H1 (cell line): ENCODE measurements at regions not wholly inside any gene's neighbourhood (a gene's known extent, or its start where the extent isn't known, plus 50 kb on each side); places are given as distances from the start of the nearest gene placed in this dataset.
A peak's percentile ranks its signal among the peaks of the same experiment; 100 is the strongest.

Source experiments
- CTCF ChIA-PET: fragments of 300-600 bp; sonication (Branson Sonifier 250); formaldehyde crosslinking; loops from one replicate; lab custom pipeline; 2021; ENCODE audit not compliant: partially characterized antibody; lab: Charles Lee
- POLR2A ChIA-PET: fragments of 300-600 bp; sonication (Branson Sonifier 250); formaldehyde crosslinking; loops from one replicate; lab custom pipeline; 2021; ENCODE audit warnings: inconsistent platforms; ENCODE audit not compliant: partially characterized antibody; lab: Charles Lee
- DNase-seq, 2 experiments: peaks; one replicate each; pipeline versions ENCODE4 v3.0.0 to v3.0.0-alpha.2; 2010 to 2022; ENCODE audit warnings: low spot score in 2 of 2, low read depth in 1 of 2, mixed read lengths in 1 of 2
- FAIRE-seq: peaks from 2 replicates; lab custom pipeline; 2011; peaks lifted over from hg19 to GRCh38; lab: Jason Lieb, UNC
- H2AFZ ChIP-seq: 2 replicates; pipeline ENCODE4 v1.8.1; 2012; ENCODE audit warnings: low read length, inconsistent platforms
- H2AK5ac ChIP-seq: 2 replicates; pipeline ENCODE4 v1.6.1; 2013; ENCODE audit warnings: low read depth, low read length
- H2BK120ac ChIP-seq: replicated peaks from 2 replicates; pipeline ENCODE3; 2013; ENCODE audit warnings: low read depth, low read length, inconsistent platforms
- H2BK12ac ChIP-seq: 2 replicates; pipeline ENCODE4 v1.6.1; 2013; ENCODE audit warnings: low read depth, low read length
- H2BK15ac ChIP-seq: 2 replicates; pipeline ENCODE4 v1.6.1; 2013; ENCODE audit warnings: low read length
- H2BK20ac ChIP-seq: 2 replicates; pipeline ENCODE4 v1.6.1; 2013; ENCODE audit warnings: low read length
- H2BK5ac ChIP-seq: 2 replicates; pipeline ENCODE4 v1.6.1; 2013; ENCODE audit warnings: low read depth, low read length
- H3K14ac ChIP-seq: 2 replicates; pipeline ENCODE4 v1.6.1; 2013; ENCODE audit warnings: inconsistent platforms; ENCODE audit not compliant: insufficient read length
- H3K18ac ChIP-seq: 2 replicates; pipeline ENCODE4 v1.6.1; 2013; ENCODE audit warnings: low read length; ENCODE audit errors: extremely low read depth
- H3K23ac ChIP-seq: 2 replicates; pipeline ENCODE4 v1.6.1; 2013; ENCODE audit warnings: inconsistent platforms; ENCODE audit not compliant: insufficient read length
- H3K23me2 ChIP-seq: 2 replicates; pipeline ENCODE4 v1.6.1; 2013; ENCODE audit warnings: low read depth, low read length
- H3K27ac ChIP-seq: 2 replicates; pipeline ENCODE4 v1.6.1; 2011; ENCODE audit warnings: low read depth, low read length, inconsistent platforms
- H3K27me3 ChIP-seq, 4 experiments: replicated peaks in 1 of 4; 1 replicate in 1 of 4; 2 replicates in 3 of 4; pipeline versions ENCODE4 v1.6.1 to v1.8.1; 2011 to 2013; ENCODE audit warnings: low read length in 3 of 4, mild to moderate bottlenecking in 3 of 4, inconsistent platforms in 2 of 4, mixed read lengths in 2 of 4, moderate library complexity in 1 of 4; ENCODE audit not compliant: control insufficient read depth in 3 of 4, insufficient read depth in 3 of 4; ENCODE audit errors: extremely low read depth in 1 of 4
- H3K36me3 ChIP-seq, 4 experiments: 2 replicates each; pipeline versions ENCODE4 v1.6.1 to v1.8.1; 2011 to 2013; ENCODE audit warnings: mild to moderate bottlenecking in 4 of 4, low read length in 3 of 4, moderate library complexity in 2 of 4, control low read depth in 1 of 4, inconsistent platforms in 1 of 4; ENCODE audit not compliant: insufficient read depth in 4 of 4, control insufficient read depth in 2 of 4
- H3K4ac ChIP-seq: replicated peaks from 2 replicates; pipeline ENCODE3; 2013; ENCODE audit warnings: low read length, low read depth, mixed read lengths, inconsistent platforms; ENCODE audit not compliant: insufficient read length
- H3K4me1 ChIP-seq, 4 experiments: replicated peaks in 1 of 4; 1 replicate in 1 of 4; 2 replicates in 3 of 4; pipeline versions ENCODE4 v1.6.1 to v1.8.1; 2011 to 2013; ENCODE audit warnings: low read length in 3 of 4, inconsistent platforms in 2 of 4, mixed read lengths in 1 of 4; ENCODE audit not compliant: insufficient read depth in 4 of 4, control insufficient read depth in 3 of 4
- H3K4me2 ChIP-seq, 2 experiments: 2 replicates each; pipeline versions ENCODE4 v1.6.1 to v1.8.1; 2011 to 2013; ENCODE audit warnings: low read depth in 2 of 2, low read length in 2 of 2, control low read depth in 1 of 2, inconsistent platforms in 1 of 2, mild to moderate bottlenecking in 1 of 2; ENCODE audit not compliant: insufficient read depth in 1 of 2
- H3K4me3 ChIP-seq, 4 experiments: fragments of 200-600, 300-600 bp in 1 of 4; sonication (generic), shearing (Covaris generic), sonication (Bioruptor Twin) in 1 of 4; 2 replicates each; pipeline versions ENCODE4 v1.5.1 to v1.8.1; 2011 to 2016; ENCODE audit warnings: low read length in 4 of 4, low read depth in 3 of 4, control low read depth in 2 of 4, inconsistent platforms in 2 of 4, mild to moderate bottlenecking in 2 of 4, mixed read lengths in 1 of 4, moderate library complexity in 1 of 4; ENCODE audit not compliant: insufficient read depth in 2 of 4; ENCODE audit errors: extremely low read depth in 1 of 4
- H3K56ac ChIP-seq: replicated peaks from 2 replicates; pipeline ENCODE3; 2013; ENCODE audit warnings: low read depth, mild to moderate bottlenecking, mixed read lengths, low read length, inconsistent platforms; ENCODE audit not compliant: insufficient read length
- H3K79me1 ChIP-seq: 2 replicates; pipeline ENCODE4 v1.6.1; 2013; ENCODE audit warnings: low read depth, low read length, control low read depth
- H3K79me2 ChIP-seq, 2 experiments: 2 replicates each; pipeline versions ENCODE4 v1.6.1 to v1.8.1; 2012 to 2013; ENCODE audit warnings: low read length in 2 of 2, mild to moderate bottlenecking in 2 of 2, inconsistent platforms in 1 of 2; ENCODE audit not compliant: insufficient read depth in 2 of 2, control insufficient read depth in 1 of 2
- H3K9ac ChIP-seq, 4 experiments: replicated peaks in 1 of 4; 1 replicate in 1 of 4; 2 replicates in 3 of 4; pipeline versions ENCODE4 v1.6.1 to v1.8.1; 2011 to 2013; ENCODE audit warnings: low read depth in 3 of 4, low read length in 3 of 4, control low read depth in 2 of 4, mild to moderate bottlenecking in 2 of 4, moderate library complexity in 2 of 4, inconsistent platforms in 1 of 4; ENCODE audit errors: extremely low read depth in 1 of 4
- H3K9me3 ChIP-seq, 2 experiments: 2 replicates each; pipeline versions ENCODE4 v1.6.1 to v1.8.1; 2012 to 2013; ENCODE audit warnings: mild to moderate bottlenecking in 2 of 2, moderate library complexity in 2 of 2, control low read depth in 1 of 2, inconsistent platforms in 1 of 2, low read depth in 1 of 2, low read length in 1 of 2, mixed read lengths in 1 of 2; ENCODE audit not compliant: insufficient read depth in 2 of 2
- H4K20me1 ChIP-seq, 2 experiments: replicated peaks in 1 of 2; 2 replicates each; pipeline versions ENCODE3 to v1.8.1; 2011 to 2013; ENCODE audit warnings: inconsistent platforms in 2 of 2, low read length in 2 of 2, mild to moderate bottlenecking in 1 of 2; ENCODE audit not compliant: insufficient read depth in 2 of 2, control insufficient read depth in 1 of 2
- H4K5ac ChIP-seq: 2 replicates; pipeline ENCODE4 v1.6.1; 2013; ENCODE audit warnings: low read length, low read depth, mixed read lengths, inconsistent platforms; ENCODE audit not compliant: insufficient read length
- H4K8ac ChIP-seq: 2 replicates; pipeline ENCODE4 v1.8.0; 2013; ENCODE audit warnings: mild to moderate bottlenecking, moderate library complexity, low read length, inconsistent platforms; ENCODE audit not compliant: insufficient read depth; ENCODE audit errors: extremely low read depth
- H4K91ac ChIP-seq: replicated peaks from 2 replicates; pipeline ENCODE3; 2013; ENCODE audit warnings: low read length, mixed read lengths, inconsistent platforms; ENCODE audit not compliant: insufficient read length
- ASH2L ChIP-seq: fragments of 200-600, 300-600 bp; sonication (generic); IDR thresholded peaks from one replicate; pipeline ENCODE4 v1.7.1; 2017; ENCODE audit warnings: low read length
- CBX5 ChIP-seq: fragments of 300-800, 300-1000 bp; sonication (generic); IDR thresholded peaks from 2 replicates; pipeline ENCODE4 v1.7.1; 2016; ENCODE audit warnings: antibody characterized with exemption, low read length, low read depth
- CTCF ChIP-seq, 3 experiments: IDR thresholded peaks; 1 replicate in 2 of 3; 2 replicates in 1 of 3; pipeline versions ENCODE4 v1.5.1 to v1.6.1; 2011; ENCODE audit warnings: low read length in 3 of 3, mild to moderate bottlenecking in 3 of 3, inconsistent platforms in 2 of 3, low read depth in 1 of 3, moderate library complexity in 1 of 3; ENCODE audit not compliant: insufficient read depth in 1 of 3; ENCODE audit errors: control extremely low read depth in 1 of 3
- POLR2AphosphoS5 ChIP-seq: IDR thresholded peaks from 2 replicates; pipeline ENCODE4 v1.6.1; 2011; ENCODE audit warnings: low read depth, low read length
- RAD21 ChIP-seq, 2 experiments: IDR thresholded peaks in 1 of 2; conservative IDR thresholded peaks in 1 of 2; 2 replicates each; pipeline ENCODE4 v1.6.1; 2011; ENCODE audit warnings: low read depth in 2 of 2, low read length in 2 of 2, improper control_type of control experiment in 1 of 2, inconsistent platforms in 1 of 2, mild to moderate bottlenecking in 1 of 2, moderate library complexity in 1 of 2
- SP2 ChIP-seq: IDR thresholded peaks from 2 replicates; pipeline ENCODE4 v1.6.1; 2012; ENCODE audit warnings: mild to moderate bottlenecking, low read length, inconsistent platforms
- WGBS, 2 experiments: shearing (Covaris generic) in 1 of 2; methylation state at CpG; one replicate each; pipeline versions ENCODE4 v1.1.6 to v1.1.7; 2013 to 2015; ENCODE audit warnings: low lambda C conversion rate in 2 of 2, mixed read lengths in 2 of 2, inconsistent platforms in 1 of 2, low coverage in 1 of 2, missing lambda C conversion rate in 1 of 2; ENCODE audit not compliant: insufficient replicate concordance in 2 of 2, insufficient coverage in 1 of 2, insufficient read length in 1 of 2; ENCODE audit errors: extremely low coverage in 1 of 2, missing lambda C conversion rate in 1 of 2; 5-methylcytosine and 5-hydroxymethylcytosine counted together

DNA sequence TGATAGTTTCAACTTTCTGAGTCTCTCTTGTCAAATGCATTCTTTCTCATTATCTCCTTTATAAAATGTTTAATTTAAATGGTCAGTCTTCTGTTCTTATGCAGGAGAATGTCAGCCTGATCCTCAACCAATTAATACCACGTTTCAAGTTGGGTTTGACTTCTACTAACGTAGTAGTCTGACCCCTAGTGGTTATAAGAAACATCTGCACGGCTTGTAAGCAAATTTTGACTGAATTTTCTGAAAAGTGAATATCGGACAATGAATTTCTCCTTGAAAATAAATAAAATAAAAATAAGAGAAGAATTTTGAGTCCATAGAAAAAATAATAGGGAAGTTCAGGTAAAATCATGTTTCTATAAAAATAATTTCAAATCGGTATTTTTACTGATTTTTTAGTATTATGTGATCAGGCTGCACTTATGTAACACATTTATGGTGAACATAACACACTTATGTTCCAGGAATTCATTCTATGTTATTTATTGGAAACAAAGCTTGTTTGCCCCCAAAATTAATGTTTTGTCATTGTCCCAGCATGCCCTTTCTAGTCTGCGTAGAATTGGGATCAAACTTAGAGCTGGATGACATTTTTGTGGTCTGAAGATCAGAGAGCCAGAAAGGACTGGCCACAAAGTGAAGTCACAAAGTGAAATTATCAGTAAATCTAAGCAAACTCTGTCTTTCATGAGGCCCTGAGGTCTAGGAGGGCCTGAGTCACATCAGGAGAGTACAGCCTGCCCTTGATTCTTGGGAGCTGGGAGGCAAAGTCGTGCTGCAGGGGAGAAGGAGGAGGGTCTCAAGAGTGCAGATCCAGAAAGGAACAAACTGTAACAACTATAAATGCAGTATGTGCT is 101.2 kb upstream of the STXBP6 start:
- no peak overlapping the region for H4K91ac ChIP-seq
- H2BK120ac ChIP-seq = no peak overlapping the region
- TF ChIP-seq ASH2L = no peak
- peak; percentile 69 to 74 for TF ChIP-seq RAD21 (IDR thresholded peaks at IDR 0.05 in 1 of 2, conservative IDR thresholded peaks at IDR 0.05 in 1 of 2; ENCODE audit: low read depth in 2 of 2, low read length in 2 of 2)
- TF ChIP-seq CTCF (IDR thresholded peaks at IDR 0.05; ENCODE audit: control extremely low read depth in 1 of 3, insufficient read depth in 1 of 3, low read depth in 1 of 3, low read length in 3 of 3) = peak in 2 of 3 experiments; percentile 32 to 63; a peak in 2 of 4 replicates
- TF ChIP-seq SP2 = no peak
- no peak for TF ChIP-seq CBX5
- TF ChIP-seq POLR2AphosphoS5 = no peak
- H2BK20ac ChIP-seq = no peak overlapping the region
- no peak overlapping the region for H3K56ac ChIP-seq
- H3K23me2 ChIP-seq = no peaks in the 10 kb centered on the region
- peak overlapping the region; percentile 30; the same call in 1 of the 2 replicates for H2AFZ ChIP-seq
- no peak overlapping the region for H2BK12ac ChIP-seq
- H3K9ac ChIP-seq = no peak overlapping the region
- H3K4me1 ChIP-seq = no peaks in the 10 kb centered on the region
- DNase-seq = no peak
- ChIA-PET CTCF (interaction anchor here (0.7 to 3.9 kb wide), 14 partner anchors 9 to 438 kb away, joined by 3 to 20 read pairs (median 3); no protein-coding TSS in a partner anchor), POLR2A (no interaction called here)
- no peak overlapping the region for H3K18ac ChIP-seq
- H3K14ac ChIP-seq = no peak overlapping the region
- H2AK5ac ChIP-seq = no peak overlapping the region
- no peaks in the 10 kb centered on the region for H4K20me1 ChIP-seq
- no peak overlapping the region for H3K23ac ChIP-seq
- no peaks in the 10 kb centered on the region for H3K27me3 ChIP-seq
- no peaks in the 10 kb centered on the region for H3K79me2 ChIP-seq
- no peak overlapping the region for H2BK15ac ChIP-seq
- no peak for FAIRE-seq
- H2BK5ac ChIP-seq = no peak overlapping the region
- no peak overlapping the region for H3K4me3 ChIP-seq
- H3K79me1 ChIP-seq = no peaks in the 10 kb centered on the region
- no peaks in the 10 kb centered on the region for H3K36me3 ChIP-seq
- H3K4me2 ChIP-seq = no peak overlapping the region
- no peaks in the 10 kb centered on the region for H3K9me3 ChIP-seq
- no peak overlapping the region for H4K8ac ChIP-seq
- H4K5ac ChIP-seq = no peak overlapping the region
- WGBS, 2 experiments = 43% methylated on average over 7 of the region's 7 CpGs; no CpG with 5 or more reads in 1 of the 2 experiments
- no peak overlapping the region for H3K27ac ChIP-seq
- no peak overlapping the region for H3K4ac ChIP-seq
